GM21723 (cell line): ENCODE measurements at regions not wholly inside any gene's neighbourhood (a gene's known extent, or its start where the extent isn't known, plus 50 kb on each side); places are given as distances from the start of the nearest gene placed in this dataset.
A peak's percentile ranks its signal among the peaks of the same experiment; 100 is the strongest.
"Not testable (repeated sequence)": the region's sequence is repeated elsewhere in the genome, so short reads cannot be mapped to it uniquely, and the experiment has no call there.

ENCODE experiments used
- ATAC-seq: cut with Tn5 transposase; IDR thresholded peaks from one replicate; pipeline ENCODE4 v1.9.1; 2021; ENCODE audit warnings: mild to moderate bottlenecking, moderate library complexity; ENCODE audit not compliant: unreplicated experiment

DNA sequence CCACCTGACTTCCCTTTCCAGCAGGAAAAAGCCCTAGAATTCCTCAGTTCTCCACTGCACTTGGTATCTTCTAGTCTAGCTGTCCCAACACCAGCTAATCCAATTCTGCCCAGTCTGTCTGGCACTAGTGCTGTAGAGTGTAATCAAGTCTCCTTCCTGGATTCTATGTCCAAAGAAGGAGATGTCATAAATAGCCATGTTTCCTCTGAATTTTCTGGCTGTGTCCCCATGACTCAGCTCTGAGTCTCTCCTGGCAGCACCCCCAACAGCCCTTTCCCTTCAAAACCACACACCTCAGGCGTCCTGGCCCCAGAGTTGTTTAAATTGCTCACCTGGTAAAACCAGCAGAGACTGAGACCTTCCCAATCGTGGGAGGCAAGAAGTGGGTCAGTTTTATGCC, 197.2 kb downstream of the GRXCR1 start:
- no peak for ATAC-seq

DNA sequence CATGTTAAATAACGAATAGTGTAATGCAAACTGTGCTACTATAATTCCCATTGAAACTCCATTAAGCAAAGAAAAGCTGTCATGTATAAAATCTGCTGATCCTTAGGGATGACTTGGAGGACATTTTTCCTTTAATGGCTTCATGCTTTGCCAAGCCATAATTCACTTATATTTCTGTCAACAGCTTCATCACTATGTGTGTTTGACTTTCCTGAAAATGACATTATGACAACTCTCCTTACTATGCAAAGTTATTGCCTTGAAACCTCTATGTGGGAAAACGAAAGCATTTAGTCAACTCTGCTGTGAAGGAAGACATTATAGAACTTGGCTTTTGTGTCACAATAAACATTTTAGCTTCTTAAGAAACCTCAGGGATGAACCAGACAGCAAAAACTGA, 210.5 kb downstream of the GRXCR1 start:
- no peak for ATAC-seq

- ATAC-seq = no peak
These were observed 219.6 kb downstream of the GRXCR1 start for GRCh38 chr4:43112139-43112538.

DNA sequence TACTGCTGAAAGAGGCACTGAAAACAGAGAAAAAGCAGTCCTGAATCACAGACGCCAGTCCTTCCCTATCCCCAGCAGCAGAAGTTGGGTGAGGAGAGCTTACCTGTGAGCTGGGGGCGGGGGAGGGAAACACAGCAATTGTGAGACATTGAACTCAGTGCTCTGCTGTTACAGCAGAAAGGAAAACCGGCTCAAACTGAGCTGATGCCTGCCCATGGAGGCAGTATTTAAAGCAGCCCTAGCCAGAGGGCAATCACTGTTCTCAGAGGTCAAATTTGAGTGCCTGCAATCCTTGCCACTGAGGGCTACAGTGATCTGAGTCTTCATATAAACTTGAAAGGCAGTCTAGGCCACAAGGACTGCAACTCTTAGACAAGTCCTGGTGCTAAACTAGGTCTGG, 220.7 kb downstream of the GRXCR1 start:
- no peak for ATAC-seq

GRCh38 chr4:43126595-43126994, 234.1 kb downstream of the GRXCR1 start:
- ATAC-seq = no peak

DNA sequence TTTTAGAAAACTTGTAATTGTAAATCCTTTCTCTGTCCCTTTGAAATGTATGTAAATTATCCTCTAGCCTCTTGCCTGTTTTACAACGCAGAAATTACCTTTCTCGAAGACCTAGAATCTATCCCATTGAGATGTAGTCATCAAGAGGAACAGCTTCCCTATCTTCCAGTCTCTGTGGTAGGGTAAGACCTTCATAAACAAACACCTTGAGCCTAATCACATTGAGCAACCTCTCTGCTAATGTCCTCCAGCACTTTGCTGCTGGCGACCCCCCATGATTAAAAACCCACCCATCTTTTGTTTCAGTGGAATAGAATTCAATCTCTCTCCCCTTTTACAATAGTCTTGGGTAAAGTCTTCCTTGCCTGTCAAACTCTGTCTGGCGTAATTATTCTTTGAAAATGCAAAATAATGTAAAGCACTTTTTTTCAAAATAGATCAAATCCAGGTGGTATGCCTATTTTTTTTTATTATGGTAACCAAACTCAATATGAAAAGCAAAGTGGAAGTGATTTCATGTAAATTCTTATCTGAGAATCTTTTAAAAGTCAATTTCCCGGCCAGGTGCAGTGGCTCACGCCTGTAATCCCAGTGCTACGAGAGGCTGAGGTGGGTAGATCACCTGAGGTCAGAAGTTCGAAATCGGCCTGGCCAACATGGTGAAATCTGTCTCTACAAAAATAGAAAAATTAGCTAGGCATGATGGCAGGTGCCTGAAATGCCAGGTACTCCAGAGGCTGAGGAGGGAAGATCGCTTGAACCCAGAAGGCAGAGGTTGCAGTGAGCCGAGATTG, 237.9 kb downstream of the GRXCR1 start:
- ATAC-seq = no peak

DNA sequence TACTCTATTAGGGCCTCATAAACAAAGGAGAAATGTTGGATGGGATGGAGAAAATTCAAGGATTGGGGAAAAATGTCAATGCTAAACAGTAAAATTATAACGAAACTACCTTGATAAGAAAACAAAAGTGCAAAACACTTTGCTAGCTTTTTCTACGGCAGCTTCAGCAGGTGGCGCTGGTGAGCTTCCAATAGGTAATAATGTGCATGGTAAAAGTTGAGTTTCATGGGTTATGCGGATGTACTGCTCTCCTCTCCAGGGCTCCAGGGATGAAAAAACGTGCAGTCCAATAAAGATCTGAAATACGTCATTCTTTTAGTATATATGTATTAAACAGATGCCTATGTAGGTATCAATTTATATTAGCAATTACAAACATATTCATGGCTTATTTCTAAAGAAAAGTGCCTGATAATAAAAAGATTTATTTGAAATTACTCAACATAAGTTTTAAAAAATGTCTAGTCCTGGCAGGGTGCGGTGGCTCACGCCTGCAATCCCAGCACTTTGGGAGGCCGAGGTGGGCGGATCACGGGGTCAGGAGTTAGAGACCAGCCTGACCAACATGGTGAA, 239.6 kb downstream of the GRXCR1 start:
- peak; percentile 87 for ATAC-seq

- no peak for ATAC-seq
These were observed 241.1 kb downstream of the GRXCR1 start for GRCh38 chr4:43133566-43133965.

DNA sequence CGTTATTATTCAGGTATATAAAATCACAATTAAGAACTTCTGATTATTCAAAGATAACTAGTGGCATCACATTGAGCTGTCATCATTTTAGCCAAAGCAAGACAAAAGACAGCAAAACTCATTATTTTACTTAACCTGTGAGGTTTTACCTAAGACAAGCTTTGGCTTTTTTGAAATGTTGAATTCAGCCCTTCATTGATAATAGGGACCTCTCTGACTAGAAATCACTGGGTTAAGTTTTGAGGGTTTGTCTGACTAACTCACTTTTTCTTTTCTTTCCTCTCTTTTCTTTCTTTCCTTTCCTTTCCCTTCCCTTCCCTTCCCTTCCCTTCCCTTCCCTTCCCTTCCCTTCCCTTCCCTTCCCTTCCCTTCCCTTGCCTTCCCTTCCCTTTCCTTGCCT, 244.2 kb downstream of the GRXCR1 start:
- no peak for ATAC-seq

GRCh38 chr4:43146198-43146597, 253.7 kb downstream of the GRXCR1 start:
- no peak for ATAC-seq

- ATAC-seq = no peak
These were observed 256.0 kb downstream of the GRXCR1 start for GRCh38 chr4:43148481-43148880.

GRCh38 chr4:43163101-43163792, 270.7 kb downstream of the GRXCR1 start:
- no peak for ATAC-seq

- ATAC-seq = no peak
These were observed 297.2 kb downstream of the GRXCR1 start for GRCh38 chr4:43189741-43190140.

DNA sequence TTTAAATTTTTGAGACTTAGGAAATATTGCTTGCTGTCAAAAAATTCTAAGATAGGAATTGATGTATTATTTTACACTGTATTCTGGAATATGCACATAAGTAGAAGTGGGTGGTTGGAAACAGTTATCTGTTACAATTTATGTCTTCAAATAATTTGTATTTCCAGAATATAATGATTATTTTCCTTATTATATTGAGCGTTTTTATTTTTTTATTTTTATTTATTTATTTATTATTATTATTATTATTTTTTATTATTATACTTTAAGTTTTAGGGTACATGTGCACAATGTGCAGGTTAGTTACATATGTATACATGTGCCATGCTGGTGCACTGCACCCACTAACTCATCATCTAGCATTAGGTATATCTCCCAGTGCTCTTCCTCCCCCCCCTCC, 320.1 kb downstream of the GRXCR1 start:
- not testable (repeated sequence) for ATAC-seq

- ATAC-seq = no peak
These were observed 331.3 kb downstream of the GRXCR1 start for GRCh38 chr4:43223820-43224219.

DNA sequence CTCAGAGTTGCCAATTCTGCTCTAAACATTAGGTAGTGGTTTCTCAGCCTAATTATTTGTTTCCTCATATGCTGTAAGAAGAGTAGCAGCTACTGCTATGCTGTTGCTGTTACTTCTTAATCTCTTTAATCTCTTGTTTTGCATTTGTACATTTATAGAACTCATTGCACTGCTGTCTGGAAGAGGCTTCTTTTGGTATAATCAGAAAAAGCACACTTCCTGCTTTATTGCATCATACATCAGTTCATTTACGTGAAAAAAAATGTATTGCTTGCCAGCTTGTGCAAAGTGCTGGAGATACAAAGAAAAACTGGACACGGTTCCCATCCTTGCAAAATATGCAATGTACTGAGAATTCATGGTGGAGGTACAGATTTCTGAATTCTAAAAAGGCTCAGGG, 332.0 kb downstream of the GRXCR1 start:
- ATAC-seq = no peak

DNA sequence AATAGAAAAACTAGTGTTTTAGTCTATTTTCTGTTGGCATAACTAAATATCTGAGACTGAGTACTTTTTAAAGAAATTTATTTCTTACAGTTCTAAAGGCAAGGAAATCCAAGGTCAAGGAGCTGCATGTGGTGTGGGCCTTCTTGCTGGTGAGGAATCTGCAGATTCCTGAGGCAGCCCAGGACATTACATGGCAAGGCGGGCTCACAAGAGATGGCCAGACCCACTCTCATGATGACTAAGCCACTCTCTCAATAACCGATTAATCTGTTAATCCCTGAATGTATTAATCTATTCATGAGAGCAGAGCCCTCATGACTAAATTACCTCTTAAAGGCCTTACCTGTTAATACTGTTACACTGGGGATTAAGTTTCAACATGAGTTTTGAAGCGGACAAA, 340.8 kb downstream of the GRXCR1 start:
- ATAC-seq = no peak

DNA sequence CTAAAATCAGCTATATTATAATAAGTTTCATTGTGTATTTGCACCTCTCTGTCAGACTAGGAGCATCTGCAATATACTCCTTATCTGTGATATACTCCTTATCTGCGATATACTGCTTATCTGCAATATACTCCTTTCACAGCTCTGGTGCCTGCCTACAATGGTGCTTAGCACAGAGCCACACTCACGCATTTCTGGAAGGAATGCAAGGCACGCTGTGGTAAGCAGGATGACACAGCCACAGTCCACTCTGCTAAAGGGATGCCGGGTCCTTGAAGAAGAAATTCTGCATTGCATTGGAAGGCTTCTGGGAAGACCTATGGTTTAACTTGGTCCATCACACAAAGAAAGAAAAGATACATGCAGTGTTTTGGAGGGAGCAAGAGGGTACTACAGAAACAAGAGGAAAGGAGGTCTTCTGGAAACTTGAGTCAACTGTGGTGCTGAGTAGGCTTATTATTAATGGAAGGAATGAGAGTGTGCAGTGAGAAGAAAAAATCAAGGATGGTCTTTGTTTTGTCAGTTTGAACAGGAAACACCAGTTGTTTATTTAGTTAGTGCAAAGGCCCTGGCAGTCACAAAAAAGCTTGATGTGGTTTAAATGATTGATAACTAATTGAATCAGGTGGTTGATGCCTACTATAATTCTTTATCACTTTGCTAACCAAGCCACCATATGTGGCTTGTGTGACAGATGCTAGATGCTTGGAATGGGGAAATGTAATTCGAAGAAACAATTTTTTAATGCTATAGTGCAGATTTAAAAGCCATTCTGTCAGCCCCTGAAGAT, 342.3 kb downstream of the GRXCR1 start:
- ATAC-seq = no peak

DNA sequence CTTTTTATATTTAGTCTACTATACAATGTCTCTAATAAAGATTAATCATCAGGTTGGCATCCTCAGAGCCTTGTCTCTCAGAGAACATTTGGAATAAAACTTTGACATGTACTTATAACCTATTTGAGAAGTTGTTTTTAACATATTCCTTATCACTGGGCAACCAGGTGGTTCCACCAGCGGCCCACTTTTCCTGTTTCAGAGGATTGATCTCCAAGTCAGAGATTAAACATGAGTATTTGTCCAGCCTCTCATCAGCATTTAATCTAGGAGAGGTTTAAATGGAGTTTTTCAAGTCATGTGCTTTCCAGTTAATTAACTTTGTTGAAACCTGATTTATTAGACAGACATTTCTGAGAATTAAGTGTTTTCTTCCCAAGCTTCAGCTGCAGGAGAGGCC, 345.5 kb downstream of the GRXCR1 start:
- ATAC-seq = no peak

DNA sequence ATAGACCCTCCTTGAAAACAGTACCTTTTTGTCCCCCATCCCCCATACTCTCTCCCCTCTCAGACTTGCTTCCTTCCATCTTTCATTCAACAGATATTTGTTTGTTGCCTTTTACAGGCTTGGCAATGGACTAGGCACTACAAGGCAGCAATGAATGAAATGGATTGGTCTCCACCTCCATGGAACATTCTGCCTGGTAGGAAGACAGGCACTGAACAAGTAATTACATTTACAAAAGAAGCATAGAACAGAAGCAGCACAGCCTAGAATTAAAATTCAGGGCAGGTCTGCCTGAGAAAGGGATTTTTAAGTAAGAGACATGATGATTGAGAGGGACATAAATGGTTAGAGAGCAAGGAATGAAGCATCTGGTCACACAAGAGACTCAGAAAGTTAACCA, 346.1 kb downstream of the GRXCR1 start:
- ATAC-seq = no peak

DNA sequence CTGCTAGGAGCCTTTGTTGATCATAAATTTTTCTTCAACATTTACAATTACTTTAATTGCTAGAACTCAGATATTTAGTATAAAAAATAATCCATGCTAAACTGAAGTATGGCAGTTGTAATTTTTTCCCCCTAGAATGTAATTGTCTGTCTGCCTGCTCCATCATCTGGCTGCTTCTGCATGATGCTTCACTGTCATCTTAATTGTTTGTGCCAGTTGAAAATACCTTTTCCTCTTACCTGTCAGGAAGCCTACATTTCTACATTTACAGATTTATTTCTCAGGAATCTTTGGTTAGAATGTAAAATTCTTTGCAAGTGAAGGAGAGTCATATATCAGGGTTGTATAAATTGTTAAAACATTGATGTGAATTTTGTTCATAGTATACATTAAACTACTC, 348.6 kb downstream of the GRXCR1 start:
- no peak for ATAC-seq
